Thymus (tissue), 11 donors: ENCODE measurements at regions not wholly inside any gene's neighbourhood (a gene's known extent, or its start where the extent isn't known, plus 50 kb on each side); places are given as distances from the start of the nearest gene placed in this dataset.

Experiments used
- DNase-seq, 9 donors: peaks; one replicate each; pipeline ENCODE4 v3.0.0-alpha.2; 2013; ENCODE audit warnings: low spot score in 9 of 9, low read depth in 6 of 9, missing footprints in 1 of 9
- H3K27ac ChIP-seq, 2 donors: one replicate each; pipeline ENCODE4 v1.5.1; 2013; ENCODE audit warnings: control low read depth in 1 of 2, low read depth in 1 of 2, low read length in 1 of 2, mild to moderate bottlenecking in 1 of 2, moderate library complexity in 1 of 2
- H3K27me3 ChIP-seq, 2 donors: one replicate each; pipeline ENCODE4 v1.5.1; 2013; ENCODE audit warnings: low read length in 1 of 2; ENCODE audit not compliant: control insufficient read depth in 2 of 2, insufficient read depth in 1 of 2
- H3K36me3 ChIP-seq, 2 donors: one replicate each; pipeline ENCODE4 v1.5.1; 2013; ENCODE audit warnings: low read length in 1 of 2, mild to moderate bottlenecking in 1 of 2, moderate library complexity in 1 of 2; ENCODE audit not compliant: control insufficient read depth in 2 of 2, insufficient read depth in 2 of 2
- H3K4me1 ChIP-seq, 2 donors: one replicate each; pipeline ENCODE4 v1.5.1; 2013; ENCODE audit warnings: low read length in 2 of 2; ENCODE audit not compliant: control insufficient read depth in 2 of 2, insufficient read depth in 2 of 2
- H3K4me3 ChIP-seq, 2 donors: one replicate each; pipeline ENCODE4 v1.5.1; 2013; ENCODE audit warnings: low read length in 2 of 2, control low read depth in 1 of 2, mild to moderate bottlenecking in 1 of 2
- H3K9me3 ChIP-seq, 2 donors: one replicate each; pipeline ENCODE4 v1.5.1; 2013; ENCODE audit warnings: low read length in 1 of 2, mild to moderate bottlenecking in 1 of 2; ENCODE audit not compliant: control insufficient read depth in 2 of 2, insufficient read depth in 1 of 2
- WGBS: extraction: QIAGEN DNeasy Blood & Tissue Kit; methylation state at CpG from one replicate; pipeline ENCODE4 v1.1.7; 2013; 5-methylcytosine and 5-hydroxymethylcytosine counted together
- donor health status: healthy.

DNA sequence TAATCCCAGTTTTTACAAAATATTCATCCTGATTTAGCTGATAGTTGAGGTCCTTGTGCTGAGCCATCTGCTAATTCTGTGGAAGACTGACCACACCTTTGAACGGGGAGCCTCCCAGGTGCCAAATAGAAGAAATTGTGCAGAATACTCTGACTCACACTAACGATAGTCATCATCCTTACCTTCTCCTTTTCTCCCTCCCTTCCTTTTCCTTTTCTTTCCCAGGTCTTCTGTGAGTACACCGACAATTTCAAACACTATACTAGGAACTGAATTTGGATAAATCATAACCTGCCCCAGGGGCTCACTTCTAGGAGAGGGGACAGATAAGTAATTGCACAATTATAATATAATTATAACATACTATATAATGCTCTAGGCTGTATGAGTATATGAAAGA lies 73.1 kb upstream of the CTSC start:
- Histone ChIP-seq H3K27ac (no peak overlapping the region), H3K4me1 (peaks cover 6 to 16% of the 10 kb centered on the region in 2 donors), H3K27me3 (no peaks in the 10 kb centered on the region), H3K4me3 (no peak overlapping the region), H3K9me3 (no peaks in the 10 kb centered on the region), H3K36me3 (no peaks in the 10 kb centered on the region)
- DNase-seq = no peak
- WGBS = 96% methylated on average over 3 of the region's 3 CpGs

DNA sequence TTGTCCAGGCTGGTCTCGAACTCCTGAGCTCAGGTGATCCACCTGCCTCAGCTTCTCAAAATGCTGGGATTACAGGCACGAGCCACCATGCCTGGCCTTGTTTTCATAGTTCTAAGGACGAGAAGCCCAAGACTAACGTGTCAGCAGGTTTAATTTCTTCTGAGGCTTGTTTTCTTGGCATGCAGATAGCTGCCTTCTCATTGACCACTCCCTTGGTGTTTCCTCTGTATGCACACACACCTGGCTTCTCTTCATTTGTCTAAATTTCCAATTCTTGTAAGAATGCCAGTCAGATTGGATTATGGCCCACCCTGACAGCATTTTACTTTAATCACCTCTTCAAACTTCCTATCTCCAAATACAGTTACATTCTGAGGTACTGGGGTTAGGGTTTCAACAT lies 72.5 kb upstream of the CTSC start:
- Histone ChIP-seq H3K9me3 (no peaks in the 10 kb centered on the region), H3K4me1 (peaks cover 6 to 10% of the 10 kb centered on the region in 2 donors), H3K27ac (no peak overlapping the region), H3K36me3 (no peaks in the 10 kb centered on the region), H3K4me3 (no peak overlapping the region), H3K27me3 (no peaks in the 10 kb centered on the region)
- 89% methylated on average over 4 of the region's 4 CpGs for WGBS
- DNase-seq = no peak

DNA sequence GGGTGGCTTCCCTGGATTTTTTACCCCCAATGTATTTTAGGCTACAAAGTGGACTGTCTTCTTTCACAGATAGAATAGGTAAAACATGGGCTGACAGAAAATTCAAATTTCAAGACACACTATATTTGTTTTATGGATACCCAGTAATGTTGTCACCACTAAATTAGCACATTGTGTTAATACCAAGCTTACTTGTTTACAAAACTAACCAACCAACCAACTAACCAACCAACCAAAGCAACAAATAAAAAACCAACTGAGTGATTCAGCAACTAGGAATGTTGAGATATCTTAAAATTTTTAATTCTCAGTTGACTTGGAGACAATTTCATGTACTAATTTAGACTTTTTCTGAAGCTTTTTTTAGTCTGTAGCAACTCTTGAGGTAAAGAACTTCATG lies 69.3 kb upstream of the CTSC start:
- Histone ChIP-seq H3K9me3 (no peaks in the 10 kb centered on the region), H3K4me1 (no peaks in the 10 kb centered on the region), H3K4me3 (no peak overlapping the region), H3K36me3 (no peaks in the 10 kb centered on the region), H3K27me3 (no peaks in the 10 kb centered on the region), H3K27ac (no peak overlapping the region)
- no peak for DNase-seq

DNA sequence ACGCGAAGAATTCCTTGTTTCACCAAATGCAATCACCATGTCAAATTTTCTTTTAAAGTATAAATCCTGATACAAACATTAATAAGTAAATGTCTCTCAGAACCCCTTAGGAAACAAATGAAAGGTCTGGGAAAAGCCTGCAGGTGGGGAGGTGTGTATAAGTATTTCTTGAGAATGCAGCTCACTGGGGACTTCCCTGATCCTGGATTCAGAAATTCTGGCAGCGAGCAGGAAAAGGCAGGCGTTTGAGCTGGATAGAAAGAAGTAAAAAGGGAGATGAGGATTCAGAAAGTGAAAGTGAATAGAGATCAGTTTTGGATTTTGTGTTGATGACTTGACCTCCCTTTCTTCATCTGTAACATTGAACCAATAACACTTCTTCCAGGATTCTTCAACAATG lies 68.3 kb upstream of the CTSC start:
- Histone ChIP-seq H3K4me1 (no peaks in the 10 kb centered on the region), H3K27ac (no peak overlapping the region), H3K27me3 (no peaks in the 10 kb centered on the region), H3K9me3 (no peaks in the 10 kb centered on the region), H3K36me3 (no peaks in the 10 kb centered on the region), H3K4me3 (no peak overlapping the region)
- no peak for DNase-seq
- 95% methylated on average over 4 of the region's 4 CpGs for WGBS

DNA sequence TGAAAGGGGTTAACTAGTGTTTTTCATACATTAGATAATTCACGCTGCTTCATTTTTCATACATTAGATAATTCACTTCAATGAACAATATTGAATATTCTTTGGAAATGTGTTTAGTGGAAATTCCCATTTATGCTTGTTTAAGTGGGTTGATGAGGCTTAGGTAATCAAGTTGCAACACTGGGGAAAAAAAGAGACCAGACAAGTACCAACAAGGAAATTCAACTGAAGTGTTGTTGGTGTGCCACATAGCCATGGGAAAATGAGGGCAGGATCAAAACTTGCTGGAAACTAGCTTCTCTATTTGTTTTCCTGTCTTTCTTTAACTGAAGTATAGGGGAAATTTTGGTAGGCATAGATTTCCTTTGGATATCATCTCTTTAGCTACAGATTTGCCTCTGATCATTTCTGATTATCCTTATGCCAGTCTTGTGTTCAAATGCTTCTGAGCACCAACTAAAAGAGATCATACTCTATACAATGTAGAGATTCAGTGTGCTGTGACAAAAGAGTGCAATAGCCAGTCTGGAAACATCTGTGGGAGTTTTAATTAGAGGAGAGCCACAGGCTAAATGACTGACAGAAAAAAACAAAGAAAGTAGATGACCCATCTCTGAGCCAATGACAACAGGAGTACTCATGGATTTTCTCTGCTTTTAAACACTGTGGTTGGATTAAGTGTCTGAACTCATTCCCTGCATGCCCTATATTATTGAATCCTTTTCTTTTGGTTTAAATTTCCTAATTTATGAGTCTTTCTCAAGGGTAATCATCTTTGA lies 67.6 kb upstream of the CTSC start:
- no peaks in the 10 kb centered on the region for H3K4me1 ChIP-seq
- WGBS = 95% methylated on average over 1 of the region's 1 CpG
- no peak overlapping the region for H3K27ac ChIP-seq
- no peaks in the 10 kb centered on the region for H3K27me3 ChIP-seq
- no peak for DNase-seq
- H3K36me3 ChIP-seq = no peaks in the 10 kb centered on the region
- H3K9me3 ChIP-seq = no peaks in the 10 kb centered on the region
- H3K4me3 ChIP-seq = no peak overlapping the region

DNA sequence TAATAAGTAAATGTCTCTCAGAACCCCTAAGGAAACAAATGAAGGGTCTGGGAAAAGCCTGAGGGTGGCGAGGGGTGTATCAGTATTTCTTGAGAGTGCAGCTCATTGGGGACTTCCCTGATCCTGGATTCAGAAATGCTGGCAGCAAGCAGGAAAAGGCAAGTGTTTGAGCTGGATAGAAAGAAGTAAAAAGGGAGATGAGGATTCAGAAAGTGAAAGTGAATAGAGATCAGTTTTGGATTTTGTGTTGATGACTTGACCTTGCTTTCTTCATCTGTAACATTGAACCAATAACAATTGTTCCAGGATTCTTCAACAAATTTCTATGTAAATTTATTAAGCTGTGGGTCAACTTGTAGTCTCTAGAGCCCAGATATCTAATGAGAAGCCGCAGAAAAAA lies 66.9 kb upstream of the CTSC start:
- no peak overlapping the region for H3K4me3 ChIP-seq
- DNase-seq = no peak
- no peaks in the 10 kb centered on the region for H3K27me3 ChIP-seq
- 92% methylated on average over 2 of the region's 2 CpGs for WGBS
- no peaks in the 10 kb centered on the region for H3K9me3 ChIP-seq
- H3K36me3 ChIP-seq = no peaks in the 10 kb centered on the region
- H3K27ac ChIP-seq = no peak overlapping the region
- no peaks in the 10 kb centered on the region for H3K4me1 ChIP-seq

DNA sequence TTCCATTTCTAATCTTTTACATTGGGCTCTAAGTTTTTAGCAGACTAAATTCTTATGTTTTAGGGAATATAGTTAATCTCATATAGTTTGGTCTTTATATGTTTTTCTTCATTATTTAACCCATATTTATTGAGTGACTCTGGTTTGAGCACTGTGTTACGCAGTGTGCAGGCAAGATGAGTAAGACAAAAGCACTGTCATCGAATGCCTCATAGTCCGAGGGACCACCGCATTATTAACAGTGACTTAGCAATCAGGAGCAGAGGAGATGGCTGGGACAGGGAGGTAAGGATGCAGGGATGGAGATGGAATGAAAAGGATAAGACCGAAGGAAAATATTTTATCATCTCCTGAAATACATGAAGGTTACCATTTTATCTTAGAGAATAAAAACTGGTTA lies 65.2 kb upstream of the CTSC start:
- Histone ChIP-seq H3K27me3 (no peaks in the 10 kb centered on the region), H3K36me3 (no peaks in the 10 kb centered on the region), H3K27ac (no peak overlapping the region), H3K9me3 (no peaks in the 10 kb centered on the region), H3K4me1 (no peaks in the 10 kb centered on the region), H3K4me3 (no peak overlapping the region)
- DNase-seq = no peak
- 98% methylated on average over 5 of the region's 5 CpGs for WGBS

DNA sequence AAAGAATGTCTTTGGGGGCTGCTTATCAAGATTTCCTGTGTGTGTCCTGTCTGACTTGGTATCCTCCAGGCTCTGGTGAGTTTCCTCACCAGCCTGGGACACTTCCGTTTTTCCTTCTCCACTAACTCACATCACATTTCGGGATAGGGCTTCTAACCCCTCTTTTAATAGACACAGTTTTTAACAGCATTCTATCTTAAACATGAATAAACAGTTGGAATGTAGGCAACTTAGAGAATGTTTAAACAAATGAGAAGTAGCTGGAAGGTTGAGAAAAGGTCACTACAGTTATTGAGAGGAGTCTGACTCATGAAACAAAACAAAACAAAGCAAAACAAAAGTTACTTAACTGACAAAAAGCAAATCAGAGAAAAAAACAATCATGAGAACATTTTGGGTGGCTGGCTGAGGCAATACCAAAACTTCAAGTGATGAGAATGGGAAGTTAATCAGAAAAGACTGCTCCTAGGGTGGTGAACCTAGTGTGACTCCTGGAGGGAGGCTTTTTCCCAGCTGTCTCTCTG lies 64.7 kb upstream of the CTSC start:
- H3K4me3 ChIP-seq = no peak overlapping the region
- DNase-seq = no peak
- H3K27ac ChIP-seq = no peak overlapping the region

DNA sequence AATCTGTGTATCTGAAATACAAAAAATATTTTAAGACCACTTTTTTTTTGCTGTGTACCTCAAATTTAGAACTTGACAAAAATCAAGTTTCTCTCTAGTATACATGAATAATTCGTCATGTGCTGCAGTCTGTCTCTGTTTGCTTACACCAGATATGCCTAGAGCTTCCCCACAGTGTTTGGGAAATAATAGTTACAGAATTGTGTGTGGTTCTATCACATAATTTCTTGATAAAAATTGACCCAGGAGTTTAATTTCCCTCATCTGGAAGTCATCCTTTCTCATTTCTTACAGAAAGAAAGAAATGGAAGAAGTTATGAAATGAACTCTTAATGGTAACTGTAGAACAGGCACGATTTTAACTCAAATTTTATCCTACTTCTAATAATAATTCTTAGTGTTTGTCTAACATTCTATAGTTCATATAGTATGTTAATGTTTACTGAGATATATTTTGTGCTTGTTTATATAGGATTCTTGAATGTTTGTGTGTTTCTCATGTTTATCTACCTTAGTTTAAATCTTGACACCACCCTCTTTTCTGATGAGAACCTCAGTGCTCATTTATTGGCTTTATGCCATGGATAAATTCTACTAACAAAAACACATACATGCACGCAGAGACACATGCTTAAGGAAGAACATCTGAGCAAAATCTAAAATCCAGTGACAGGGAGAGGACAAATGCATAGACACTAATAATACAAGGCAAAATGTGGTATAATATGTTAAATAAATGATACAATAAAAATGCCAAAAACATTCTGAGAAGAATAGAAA lies 61.4 kb upstream of the CTSC start:
- H3K27ac ChIP-seq = no peak overlapping the region
- H3K4me3 ChIP-seq = no peak overlapping the region
- no peaks in the 10 kb centered on the region for H3K36me3 ChIP-seq
- 94% methylated on average over 3 of the region's 3 CpGs for WGBS
- no peak for DNase-seq
- no peaks in the 10 kb centered on the region for H3K9me3 ChIP-seq
- H3K27me3 ChIP-seq = no peaks in the 10 kb centered on the region
- no peaks in the 10 kb centered on the region for H3K4me1 ChIP-seq

More for the DNA sequence above, 64.7 kb upstream of the CTSC start:
- Histone ChIP-seq H3K27me3 (no peaks in the 10 kb centered on the region), H3K9me3 (no peaks in the 10 kb centered on the region), H3K4me1 (no peaks in the 10 kb centered on the region), H3K36me3 (no peaks in the 10 kb centered on the region)
- WGBS = 83% methylated on average over 2 of the region's 2 CpGs
